ENCODE measurements at regions not wholly inside any gene's neighbourhood (a gene's known extent, or its start where the extent isn't known, plus 50 kb on each side); places are given as distances from the start of the nearest gene placed in this dataset.

DNA sequence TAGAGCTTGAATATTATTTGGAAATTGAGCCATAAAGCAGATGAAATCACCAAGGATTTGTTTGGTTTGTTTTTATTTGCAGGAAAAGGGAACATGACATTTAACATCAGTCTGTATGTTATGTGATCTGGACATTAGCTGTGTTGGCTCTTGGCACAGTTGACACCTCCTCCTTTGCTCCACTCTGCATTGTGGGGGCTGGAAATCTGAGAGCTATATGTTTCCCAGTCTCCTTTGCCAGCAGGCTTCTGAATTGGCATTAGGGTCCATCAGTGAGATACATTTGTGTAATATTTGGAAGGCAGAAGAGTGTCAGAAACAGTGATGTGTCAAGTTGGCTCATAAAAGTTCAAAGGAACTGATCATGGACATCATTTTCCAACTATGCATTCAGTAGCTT, 322.1 kb upstream of the ATP2B1 start:
- DNase-seq (ENCODE audit: low read depth), result no peak
- no peak overlapping the region for H3K4me3 ChIP-seq (ENCODE audit: low read depth, low read length)
- TF ChIP-seq, protein P1, sequence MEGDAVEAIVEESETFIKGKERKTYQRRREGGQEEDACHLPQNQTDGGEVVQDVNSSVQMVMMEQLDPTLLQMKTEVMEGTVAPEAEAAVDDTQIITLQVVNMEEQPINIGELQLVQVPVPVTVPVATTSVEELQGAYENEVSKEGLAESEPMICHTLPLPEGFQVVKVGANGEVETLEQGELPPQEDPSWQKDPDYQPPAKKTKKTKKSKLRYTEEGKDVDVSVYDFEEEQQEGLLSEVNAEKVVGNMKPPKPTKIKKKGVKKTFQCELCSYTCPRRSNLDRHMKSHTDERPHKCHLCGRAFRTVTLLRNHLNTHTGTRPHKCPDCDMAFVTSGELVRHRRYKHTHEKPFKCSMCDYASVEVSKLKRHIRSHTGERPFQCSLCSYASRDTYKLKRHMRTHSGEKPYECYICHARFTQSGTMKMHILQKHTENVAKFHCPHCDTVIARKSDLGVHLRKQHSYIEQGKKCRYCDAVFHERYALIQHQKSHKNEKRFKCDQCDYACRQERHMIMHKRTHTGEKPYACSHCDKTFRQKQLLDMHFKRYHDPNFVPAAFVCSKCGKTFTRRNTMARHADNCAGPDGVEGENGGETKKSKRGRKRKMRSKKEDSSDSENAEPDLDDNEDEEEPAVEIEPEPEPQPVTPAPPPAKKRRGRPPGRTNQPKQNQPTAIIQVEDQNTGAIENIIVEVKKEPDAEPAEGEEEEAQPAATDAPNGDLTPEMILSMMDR (IDR thresholded peaks at IDR 0.05; ENCODE audit: insufficient read depth, low read depth, low read length), result no peak

GRCh38 chr12:90029317-90029716, 320.7 kb upstream of the ATP2B1 start:
- TF ChIP-seq, protein P1 (IDR thresholded peaks at IDR 0.05; ENCODE audit: insufficient read depth, low read depth, low read length), result no peak
- H3K4me3 ChIP-seq (ENCODE audit: low read depth, low read length), result no peak overlapping the region
- no peak for DNase-seq (ENCODE audit: low read depth)

- TF ChIP-seq, protein P1 (IDR thresholded peaks at IDR 0.05; ENCODE audit: insufficient read depth, low read depth, low read length), result no peak
- DNase-seq (ENCODE audit: low read depth), result peak; percentile 59
- no peak overlapping the region for H3K4me3 ChIP-seq (ENCODE audit: low read depth, low read length)
Observed at GRCh38 chr12:90028635-90029051, 320.0 kb upstream of the ATP2B1 start.

DNA sequence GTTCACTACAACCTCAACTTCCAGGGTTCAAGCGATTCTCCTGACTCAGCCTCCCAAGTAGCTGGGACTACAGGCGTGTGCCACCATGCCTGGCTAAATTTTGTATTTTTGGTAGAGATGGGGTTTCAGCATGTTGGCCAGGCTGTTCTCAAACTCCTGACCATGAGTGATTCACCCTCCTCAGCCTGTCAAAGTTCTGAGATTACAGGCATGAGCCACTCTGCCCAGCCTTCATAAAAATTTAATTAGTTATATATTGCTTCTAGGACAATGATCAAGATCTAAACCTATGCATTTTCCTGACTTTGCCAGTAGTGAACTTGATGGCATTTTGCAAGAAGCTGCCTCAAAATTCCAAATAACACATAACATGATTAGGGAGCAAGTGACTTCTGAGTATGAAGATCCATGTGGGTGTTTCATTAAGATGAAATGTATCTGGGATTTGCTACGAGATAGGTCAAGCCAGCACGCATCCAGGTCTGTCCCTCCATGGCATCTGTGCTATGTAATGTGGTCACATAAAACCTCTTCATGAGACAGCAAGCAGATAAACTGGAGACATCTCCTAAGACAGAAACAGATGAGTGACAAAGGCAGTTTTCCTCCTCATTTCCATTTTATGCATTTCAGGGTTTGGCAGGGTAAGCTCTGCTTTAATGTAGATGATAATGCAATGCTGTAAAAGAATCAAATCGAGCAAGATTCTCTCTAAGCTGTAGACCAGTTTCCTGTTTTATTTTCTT, 319.4 kb upstream of the ATP2B1 start:
- no peak overlapping the region for H3K4me3 ChIP-seq (ENCODE audit: low read depth, low read length)
- peak; percentile 84 for DNase-seq (ENCODE audit: low read depth)
- TF ChIP-seq, protein P1 (IDR thresholded peaks at IDR 0.05; ENCODE audit: insufficient read depth, low read depth, low read length), result no peak

DNA sequence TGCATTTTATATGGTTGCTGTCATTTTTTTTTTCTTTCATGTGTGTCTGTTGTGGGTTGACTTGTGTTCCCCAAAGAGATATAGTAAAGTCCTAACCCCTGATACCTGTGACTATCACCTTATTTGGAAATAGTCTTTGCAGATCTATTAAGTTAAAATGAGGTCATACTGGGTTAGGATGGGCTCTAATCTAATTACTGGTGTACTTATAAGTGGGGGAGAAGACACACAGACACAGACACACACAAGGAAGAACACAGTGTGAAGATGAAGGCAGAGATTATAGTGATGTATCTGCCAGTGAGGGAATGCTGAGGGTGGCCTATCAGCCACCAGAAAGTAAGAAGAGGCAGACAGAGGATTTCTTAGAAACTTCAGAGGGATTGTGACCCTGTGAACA, 318.4 kb upstream of the ATP2B1 start:
- TF ChIP-seq, protein P1 (IDR thresholded peaks at IDR 0.05; ENCODE audit: insufficient read depth, low read depth, low read length), result no peak
- no peak for DNase-seq (ENCODE audit: low read depth)
- H3K4me3 ChIP-seq (ENCODE audit: low read depth, low read length), result no peak overlapping the region

DNA sequence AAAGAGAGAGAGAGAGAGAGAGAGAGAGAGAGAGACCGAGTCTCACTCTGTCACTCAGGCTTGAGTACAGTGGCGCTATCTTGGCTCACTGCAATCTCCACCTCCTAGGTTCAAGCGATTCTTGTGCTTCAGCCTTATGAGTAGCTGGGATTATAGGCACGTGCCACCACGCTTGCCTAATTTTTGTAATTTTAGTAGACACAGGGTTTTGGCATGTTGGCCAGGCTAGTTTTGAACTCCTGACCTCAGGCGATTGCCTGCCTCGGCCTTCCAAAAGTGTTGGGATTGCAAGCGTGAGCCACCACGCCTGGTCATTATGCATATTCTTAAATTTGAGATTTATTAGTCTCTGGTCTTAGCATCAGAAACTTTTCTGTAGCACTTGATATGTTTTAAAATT, 317.9 kb upstream of the ATP2B1 start:
- DNase-seq (ENCODE audit: low read depth), result no peak
- TF ChIP-seq, protein P1 (IDR thresholded peaks at IDR 0.05; ENCODE audit: insufficient read depth, low read depth, low read length), result no peak
- no peak overlapping the region for H3K4me3 ChIP-seq (ENCODE audit: low read depth, low read length)

GRCh38 chr12:90024262-90024661, 315.6 kb upstream of the ATP2B1 start:
- TF ChIP-seq, protein P1 (IDR thresholded peaks at IDR 0.05; ENCODE audit: insufficient read depth, low read depth, low read length), result no peak

More at GRCh38 chr12:90024262-90024661, 315.6 kb upstream of the ATP2B1 start:
- peak; percentile 84 for DNase-seq (ENCODE audit: low read depth)
- no peak overlapping the region for H3K4me3 ChIP-seq (ENCODE audit: low read depth, low read length)
